ENCODE measurements at regions not wholly inside any gene's neighbourhood (a gene's known extent, or its start where the extent isn't known, plus 50 kb on each side); places are given as distances from the start of the nearest gene placed in this dataset.

DNA sequence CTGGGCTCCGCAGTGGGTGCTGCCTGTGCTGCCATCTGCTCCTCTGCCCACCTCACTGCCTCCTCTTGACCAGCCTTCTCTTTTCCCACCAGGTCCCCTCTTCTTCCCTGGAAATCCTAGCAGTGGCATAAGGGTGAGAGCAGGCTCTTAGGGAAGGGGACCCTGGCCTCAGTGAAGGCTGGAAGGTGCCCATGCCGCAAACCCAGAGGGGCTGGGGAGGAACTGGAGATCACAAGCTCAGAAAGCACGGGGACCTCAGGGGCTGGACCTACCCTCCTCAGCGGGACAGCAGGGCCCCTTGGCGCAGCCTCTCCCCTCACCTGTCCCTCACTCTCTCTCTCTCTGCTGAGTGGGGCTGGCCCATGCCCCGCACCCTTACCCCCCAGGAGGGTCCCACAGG lies 144.4 kb upstream of the IRX2 start (continued):
- TF ChIP-seq, protein P1, sequence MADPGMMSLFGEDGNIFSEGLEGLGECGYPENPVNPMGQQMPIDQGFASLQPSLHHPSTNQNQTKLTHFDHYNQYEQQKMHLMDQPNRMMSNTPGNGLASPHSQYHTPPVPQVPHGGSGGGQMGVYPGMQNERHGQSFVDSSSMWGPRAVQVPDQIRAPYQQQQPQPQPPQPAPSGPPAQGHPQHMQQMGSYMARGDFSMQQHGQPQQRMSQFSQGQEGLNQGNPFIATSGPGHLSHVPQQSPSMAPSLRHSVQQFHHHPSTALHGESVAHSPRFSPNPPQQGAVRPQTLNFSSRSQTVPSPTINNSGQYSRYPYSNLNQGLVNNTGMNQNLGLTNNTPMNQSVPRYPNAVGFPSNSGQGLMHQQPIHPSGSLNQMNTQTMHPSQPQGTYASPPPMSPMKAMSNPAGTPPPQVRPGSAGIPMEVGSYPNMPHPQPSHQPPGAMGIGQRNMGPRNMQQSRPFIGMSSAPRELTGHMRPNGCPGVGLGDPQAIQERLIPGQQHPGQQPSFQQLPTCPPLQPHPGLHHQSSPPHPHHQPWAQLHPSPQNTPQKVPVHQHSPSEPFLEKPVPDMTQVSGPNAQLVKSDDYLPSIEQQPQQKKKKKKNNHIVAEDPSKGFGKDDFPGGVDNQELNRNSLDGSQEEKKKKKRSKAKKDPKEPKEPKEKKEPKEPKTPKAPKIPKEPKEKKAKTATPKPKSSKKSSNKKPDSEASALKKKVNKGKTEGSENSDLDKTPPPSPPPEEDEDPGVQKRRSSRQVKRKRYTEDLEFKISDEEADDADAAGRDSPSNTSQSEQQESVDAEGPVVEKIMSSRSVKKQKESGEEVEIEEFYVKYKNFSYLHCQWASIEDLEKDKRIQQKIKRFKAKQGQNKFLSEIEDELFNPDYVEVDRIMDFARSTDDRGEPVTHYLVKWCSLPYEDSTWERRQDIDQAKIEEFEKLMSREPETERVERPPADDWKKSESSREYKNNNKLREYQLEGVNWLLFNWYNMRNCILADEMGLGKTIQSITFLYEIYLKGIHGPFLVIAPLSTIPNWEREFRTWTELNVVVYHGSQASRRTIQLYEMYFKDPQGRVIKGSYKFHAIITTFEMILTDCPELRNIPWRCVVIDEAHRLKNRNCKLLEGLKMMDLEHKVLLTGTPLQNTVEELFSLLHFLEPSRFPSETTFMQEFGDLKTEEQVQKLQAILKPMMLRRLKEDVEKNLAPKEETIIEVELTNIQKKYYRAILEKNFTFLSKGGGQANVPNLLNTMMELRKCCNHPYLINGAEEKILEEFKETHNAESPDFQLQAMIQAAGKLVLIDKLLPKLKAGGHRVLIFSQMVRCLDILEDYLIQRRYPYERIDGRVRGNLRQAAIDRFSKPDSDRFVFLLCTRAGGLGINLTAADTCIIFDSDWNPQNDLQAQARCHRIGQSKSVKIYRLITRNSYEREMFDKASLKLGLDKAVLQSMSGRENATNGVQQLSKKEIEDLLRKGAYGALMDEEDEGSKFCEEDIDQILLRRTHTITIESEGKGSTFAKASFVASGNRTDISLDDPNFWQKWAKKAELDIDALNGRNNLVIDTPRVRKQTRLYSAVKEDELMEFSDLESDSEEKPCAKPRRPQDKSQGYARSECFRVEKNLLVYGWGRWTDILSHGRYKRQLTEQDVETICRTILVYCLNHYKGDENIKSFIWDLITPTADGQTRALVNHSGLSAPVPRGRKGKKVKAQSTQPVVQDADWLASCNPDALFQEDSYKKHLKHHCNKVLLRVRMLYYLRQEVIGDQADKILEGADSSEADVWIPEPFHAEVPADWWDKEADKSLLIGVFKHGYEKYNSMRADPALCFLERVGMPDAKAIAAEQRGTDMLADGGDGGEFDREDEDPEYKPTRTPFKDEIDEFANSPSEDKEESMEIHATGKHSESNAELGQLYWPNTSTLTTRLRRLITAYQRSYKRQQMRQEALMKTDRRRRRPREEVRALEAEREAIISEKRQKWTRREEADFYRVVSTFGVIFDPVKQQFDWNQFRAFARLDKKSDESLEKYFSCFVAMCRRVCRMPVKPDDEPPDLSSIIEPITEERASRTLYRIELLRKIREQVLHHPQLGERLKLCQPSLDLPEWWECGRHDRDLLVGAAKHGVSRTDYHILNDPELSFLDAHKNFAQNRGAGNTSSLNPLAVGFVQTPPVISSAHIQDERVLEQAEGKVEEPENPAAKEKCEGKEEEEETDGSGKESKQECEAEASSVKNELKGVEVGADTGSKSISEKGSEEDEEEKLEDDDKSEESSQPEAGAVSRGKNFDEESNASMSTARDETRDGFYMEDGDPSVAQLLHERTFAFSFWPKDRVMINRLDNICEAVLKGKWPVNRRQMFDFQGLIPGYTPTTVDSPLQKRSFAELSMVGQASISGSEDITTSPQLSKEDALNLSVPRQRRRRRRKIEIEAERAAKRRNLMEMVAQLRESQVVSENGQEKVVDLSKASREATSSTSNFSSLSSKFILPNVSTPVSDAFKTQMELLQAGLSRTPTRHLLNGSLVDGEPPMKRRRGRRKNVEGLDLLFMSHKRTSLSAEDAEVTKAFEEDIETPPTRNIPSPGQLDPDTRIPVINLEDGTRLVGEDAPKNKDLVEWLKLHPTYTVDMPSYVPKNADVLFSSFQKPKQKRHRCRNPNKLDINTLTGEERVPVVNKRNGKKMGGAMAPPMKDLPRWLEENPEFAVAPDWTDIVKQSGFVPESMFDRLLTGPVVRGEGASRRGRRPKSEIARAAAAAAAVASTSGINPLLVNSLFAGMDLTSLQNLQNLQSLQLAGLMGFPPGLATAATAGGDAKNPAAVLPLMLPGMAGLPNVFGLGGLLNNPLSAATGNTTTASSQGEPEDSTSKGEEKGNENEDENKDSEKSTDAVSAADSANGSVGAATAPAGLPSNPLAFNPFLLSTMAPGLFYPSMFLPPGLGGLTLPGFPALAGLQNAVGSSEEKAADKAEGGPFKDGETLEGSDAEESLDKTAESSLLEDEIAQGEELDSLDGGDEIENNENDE (IDR thresholded peaks at IDR 0.05; ENCODE audit: insufficient replicate concordance, low read length) = no peak
- TF ChIP-seq YY1 (IDR thresholded peaks at IDR 0.05; ENCODE audit: low read depth, low read length) (no peak), CHD2 (IDR thresholded peaks at IDR 0.05; ENCODE audit: low read length) (no peak), BCL11A (IDR thresholded peaks at IDR 0.05; ENCODE audit: low read depth in 2 of 2, low read length in 2 of 2) (no peak), SAP30 (IDR thresholded peaks at IDR 0.05; ENCODE audit: insufficient read depth, insufficient replicate concordance, low read length) (no peak)
- TF ChIP-seq, protein P2, sequence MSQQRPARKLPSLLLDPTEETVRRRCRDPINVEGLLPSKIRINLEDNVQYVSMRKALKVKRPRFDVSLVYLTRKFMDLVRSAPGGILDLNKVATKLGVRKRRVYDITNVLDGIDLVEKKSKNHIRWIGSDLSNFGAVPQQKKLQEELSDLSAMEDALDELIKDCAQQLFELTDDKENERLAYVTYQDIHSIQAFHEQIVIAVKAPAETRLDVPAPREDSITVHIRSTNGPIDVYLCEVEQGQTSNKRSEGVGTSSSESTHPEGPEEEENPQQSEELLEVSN (IDR thresholded peaks at IDR 0.05) = no peak
